SK-N-SH (cell line): ENCODE measurements at regions not wholly inside any gene's neighbourhood (a gene's known extent, or its start where the extent isn't known, plus 50 kb on each side); places are given as distances from the start of the nearest gene placed in this dataset.

ENCODE experiments used
- CTCF ChIA-PET: fragments of 300-600, 350-600 bp; formaldehyde crosslinking; extraction: SDS; loops from one replicate; lab custom pipeline; 2021; lab: Yijun Ruan, JAX
- POLR2A ChIA-PET: fragments of 350-600 bp; sonication (Branson Sonifier 250); formaldehyde crosslinking; extraction: SDS; loops from one replicate; lab custom pipeline; 2020; ENCODE audit warnings: antibody characterized with exemption, inconsistent platforms; lab: Yijun Ruan, JAX
- DNase-seq: peaks from one replicate; pipeline ENCODE4 v3.0.0; 2012
- H2AFZ ChIP-seq: fragments of 200-600 bp; sonication (generic); 2 replicates; pipeline ENCODE4 v1.8.1; 2016; ENCODE audit warnings: antibody characterized with exemption, mild to moderate bottlenecking, low read depth
- H3F3A ChIP-seq: fragments of 200-600 bp; sonication (generic); replicated peaks from 2 replicates; pipeline ENCODE3; 2016; ENCODE audit warnings: antibody characterized with exemption, mild to moderate bottlenecking; ENCODE audit not compliant: insufficient read depth
- H3K27ac ChIP-seq, 2 experiments: fragments of 200-500 bp in 1 of 2; fragments of 200-600 bp in 1 of 2; sonication (Bioruptor generic) in 1 of 2; sonication (generic), shearing (Covaris generic) in 1 of 2; 2 replicates each; pipeline versions ENCODE4 v1.5.1 to v1.6.1; 2014 to 2016; ENCODE audit warnings: low read depth in 2 of 2, inconsistent platforms in 1 of 2, low read length in 1 of 2, mild to moderate bottlenecking in 1 of 2, mixed read lengths in 1 of 2
- H3K27me3 ChIP-seq: fragments of 200-600 bp; sonication (generic), shearing (Covaris generic); 2 replicates; pipeline ENCODE4 v1.6.1; 2016; ENCODE audit warnings: mixed run types; ENCODE audit not compliant: insufficient read depth
- H3K36me3 ChIP-seq, 2 experiments: fragments of 200-500 bp in 1 of 2; fragments of 200-600 bp in 1 of 2; sonication (Bioruptor generic) in 1 of 2; sonication (generic) in 1 of 2; replicated peaks in 1 of 2; 2 replicates each; pipeline versions ENCODE3 to v1.5.1; 2014 to 2016; ENCODE audit warnings: low read length in 1 of 2, mild to moderate bottlenecking in 1 of 2; ENCODE audit not compliant: insufficient read depth in 2 of 2, control insufficient read depth in 1 of 2
- H3K4me1 ChIP-seq, 2 experiments: fragments of 200-500 bp in 1 of 2; fragments of 200-600 bp in 1 of 2; sonication (Bioruptor generic) in 1 of 2; sonication (generic), shearing (Covaris generic) in 1 of 2; 2 replicates each; pipeline versions ENCODE4 v1.5.1 to v1.6.1; 2014 to 2016; ENCODE audit warnings: low read depth in 1 of 2, low read length in 1 of 2, mixed run types in 1 of 2; ENCODE audit not compliant: insufficient read depth in 2 of 2, control insufficient read depth in 1 of 2
- H3K4me2 ChIP-seq: fragments of 200-600 bp; sonication (generic), shearing (Covaris generic); 2 replicates; pipeline ENCODE4 v1.6.1; 2017; ENCODE audit warnings: mixed run types
- H3K4me3 ChIP-seq, 2 experiments: fragments of 200-500 bp in 1 of 2; fragments of 200-600 bp in 1 of 2; sonication (Bioruptor generic) in 1 of 2; sonication (generic), shearing (Covaris generic) in 1 of 2; 2 replicates each; pipeline versions ENCODE4 v1.5.1 to v1.8.1; 2014 to 2016; ENCODE audit warnings: low read depth in 2 of 2, inconsistent platforms in 1 of 2, low read length in 1 of 2, mild to moderate bottlenecking in 1 of 2, mixed read lengths in 1 of 2, moderate library complexity in 1 of 2
- H3K79me2 ChIP-seq: fragments of 200-600 bp; sonication (generic); 2 replicates; pipeline ENCODE4 v1.8.1; 2017; ENCODE audit warnings: mild to moderate bottlenecking; ENCODE audit not compliant: insufficient read depth
- H3K9ac ChIP-seq: fragments of 200-600 bp; sonication (generic); 2 replicates; pipeline ENCODE4 v1.6.1; 2017; ENCODE audit warnings: mixed run types
- H3K9me2 ChIP-seq: fragments of 200-600 bp; sonication (generic); 2 replicates; pipeline ENCODE4 v1.6.1; 2017; ENCODE audit warnings: mixed run types
- H3K9me3 ChIP-seq: fragments of 200-600 bp; sonication (generic); 2 replicates; pipeline ENCODE4 v1.6.1; 2017; ENCODE audit warnings: mixed run types, mild to moderate bottlenecking, moderate library complexity
- H4K20me1 ChIP-seq: fragments of 200-600 bp; sonication (generic); 2 replicates; pipeline ENCODE4 v1.6.1; 2017; ENCODE audit warnings: mild to moderate bottlenecking, mixed run types; ENCODE audit not compliant: insufficient read depth
- CHD2 ChIP-seq: fragments of 150-350 bp; IDR thresholded peaks from 2 replicates; pipeline ENCODE4 v1.6.1; 2018; ENCODE audit warnings: low read length; ENCODE audit not compliant: partially characterized antibody
- ELF1 ChIP-seq: IDR thresholded peaks from 2 replicates; pipeline ENCODE4 v1.4.0; 2012
- EP300 ChIP-seq, 2 experiments: IDR thresholded peaks; 2 replicates each; pipeline versions ENCODE4 v1.4.0 to v1.6.1; 2012; ENCODE audit warnings: borderline replicate concordance in 1 of 2, low read depth in 1 of 2, low read length in 1 of 2
- EZH2phosphoT487 ChIP-seq: fragments of 200-600 bp; sonication (generic); IDR thresholded peaks from 2 replicates; pipeline ENCODE4 v1.6.1; 2017; ENCODE audit warnings: low read depth, mixed run types, mild to moderate bottlenecking, antibody characterized with exemption, moderate library complexity, borderline replicate concordance
- FOSL2 ChIP-seq: IDR thresholded peaks from 2 replicates; pipeline ENCODE4 v1.4.0; 2012; ENCODE audit warnings: low read depth, mild to moderate bottlenecking, moderate library complexity, borderline replicate concordance
- FOXM1 ChIP-seq: IDR thresholded peaks from 2 replicates; pipeline ENCODE4 v1.4.0; 2012; ENCODE audit warnings: low read depth, mild to moderate bottlenecking
- GATA2 ChIP-seq: sonication (generic); formaldehyde crosslinking; IDR thresholded peaks from 2 replicates; pipeline ENCODE4 v1.5.0; 2020; ENCODE audit warnings: mild to moderate bottlenecking, missing genetic modification reagents
- JUND ChIP-seq: IDR thresholded peaks from 2 replicates; pipeline ENCODE4 v1.4.0; 2012
- MEF2A ChIP-seq: IDR thresholded peaks from 2 replicates; pipeline ENCODE4 v1.4.0; 2012; ENCODE audit warnings: low read depth, borderline replicate concordance
- NFIC ChIP-seq: IDR thresholded peaks from 2 replicates; pipeline ENCODE4 v1.4.0; 2012; ENCODE audit warnings: borderline replicate concordance
- NRF1 ChIP-seq: IDR thresholded peaks from 2 replicates; pipeline ENCODE4 v1.6.1; 2012; ENCODE audit warnings: low read depth, mild to moderate bottlenecking, low read length
- POLR2AphosphoS5 ChIP-seq: IDR thresholded peaks from 2 replicates; pipeline ENCODE4 v1.6.1; 2012; ENCODE audit warnings: low read depth, low read length
- RCOR1 ChIP-seq: fragments of 150-350 bp; IDR thresholded peaks from 2 replicates; pipeline ENCODE4 v1.6.1; 2017; ENCODE audit warnings: antibody characterized with exemption, low read length
- RFX5 ChIP-seq: IDR thresholded peaks from 2 replicates; pipeline ENCODE4 v1.6.1; 2012; ENCODE audit warnings: mild to moderate bottlenecking, improper control_type of control experiment, low read length
- TAF1 ChIP-seq: IDR thresholded peaks from 2 replicates; pipeline ENCODE4 v1.6.1; 2012; ENCODE audit warnings: low read depth, mild to moderate bottlenecking, low read length, moderate library complexity, borderline replicate concordance
- TCF12 ChIP-seq: IDR thresholded peaks from 2 replicates; pipeline ENCODE4 v1.4.0; 2012
- YY1 ChIP-seq: IDR thresholded peaks from 2 replicates; pipeline ENCODE4 v1.4.0; 2012; ENCODE audit warnings: low read depth, mild to moderate bottlenecking
- WGBS: methylation state at CpG from one replicate; pipeline ENCODE4 v1.1.6; 2017; ENCODE audit warnings: low lambda C conversion rate; 5-methylcytosine and 5-hydroxymethylcytosine counted together
- TF ChIP-seq, protein P1 (sequence below): fragments of 150-350 bp; IDR thresholded peaks from 2 replicates; pipeline ENCODE4 v1.6.1; 2016; ENCODE audit warnings: mild to moderate bottlenecking, low read depth, low read length
- TF ChIP-seq, protein P2 (sequence below): IDR thresholded peaks from 2 replicates; pipeline ENCODE4; 2012
- TF ChIP-seq, protein P3 (sequence below): IDR thresholded peaks from 2 replicates; pipeline ENCODE4 v1.6.1; 2012; ENCODE audit warnings: mild to moderate bottlenecking, low read depth, low read length, moderate library complexity
- TF ChIP-seq, protein P4 (sequence below): fragments of 200-600 bp; sonication (generic); IDR thresholded peaks from 2 replicates; pipeline ENCODE4 v1.6.1; 2017; ENCODE audit warnings: antibody characterized with exemption, mild to moderate bottlenecking, moderate library complexity

DNA sequence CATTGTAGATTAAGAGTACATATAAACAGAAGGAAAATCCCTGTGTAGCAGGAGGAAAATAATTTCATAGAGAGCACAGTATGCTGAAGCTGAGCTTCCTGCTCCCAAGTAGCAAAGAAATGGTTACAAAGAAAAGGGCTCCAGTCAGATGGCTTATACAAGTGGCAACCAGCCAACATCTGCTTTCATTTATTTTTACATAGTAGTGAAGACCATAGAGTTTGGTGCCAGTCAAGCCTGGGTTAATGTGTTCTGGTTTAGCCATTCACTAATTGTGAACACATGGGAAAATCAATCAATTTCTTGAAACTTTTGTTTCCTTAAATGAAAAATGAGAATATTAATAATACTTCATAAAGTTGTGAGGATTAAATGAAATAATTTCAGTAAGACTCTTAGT, 111.3 kb upstream of the ELOVL6 start:
- H3K4me1 ChIP-seq: peaks cover 0 to 5% of the 10 kb centered on the region in 2 experiments; a peak in 3 of 4 replicates
- H3K9me2 ChIP-seq: no peaks in the 10 kb centered on the region
- H3K79me2 ChIP-seq: no peaks in the 10 kb centered on the region
- no peaks in the 10 kb centered on the region for H3K27me3 ChIP-seq
- no peaks in the 10 kb centered on the region for H4K20me1 ChIP-seq
- H3K27ac ChIP-seq: no peak overlapping the region
- ChIA-PET CTCF (no interaction called here), POLR2A (interaction anchor here (0.6 kb wide), 1 partner anchor 58 kb away, joined by 4 read pairs; no protein-coding TSS in a partner anchor)
- DNase-seq: peak; percentile 62
- no peak overlapping the region for H3K9ac ChIP-seq
- no peak overlapping the region for H3K4me3 ChIP-seq
- H3K4me2 ChIP-seq: no peak overlapping the region
- H2AFZ ChIP-seq: no peak overlapping the region
- H3K9me3 ChIP-seq: no peaks in the 10 kb centered on the region
- TF ChIP-seq NFIC (peak; percentile 33; the same call in 1 of the 2 replicates), EZH2phosphoT487 (no peak), FOSL2 (no peak), RCOR1 (peak; percentile 75), TCF12 (peak; percentile 84), FOXM1 (no peak), CHD2 (peak; percentile 73), NRF1 (no peak), YY1 (no peak), EP300 (IDR thresholded peaks at IDR 0.05; ENCODE audit: borderline replicate concordance in 1 of 2, low read depth in 1 of 2, low read length in 1 of 2) (peak in 1 of 2 experiments; percentile 77; a peak in 1 of 4 replicates)
- TF ChIP-seq, protein P1, sequence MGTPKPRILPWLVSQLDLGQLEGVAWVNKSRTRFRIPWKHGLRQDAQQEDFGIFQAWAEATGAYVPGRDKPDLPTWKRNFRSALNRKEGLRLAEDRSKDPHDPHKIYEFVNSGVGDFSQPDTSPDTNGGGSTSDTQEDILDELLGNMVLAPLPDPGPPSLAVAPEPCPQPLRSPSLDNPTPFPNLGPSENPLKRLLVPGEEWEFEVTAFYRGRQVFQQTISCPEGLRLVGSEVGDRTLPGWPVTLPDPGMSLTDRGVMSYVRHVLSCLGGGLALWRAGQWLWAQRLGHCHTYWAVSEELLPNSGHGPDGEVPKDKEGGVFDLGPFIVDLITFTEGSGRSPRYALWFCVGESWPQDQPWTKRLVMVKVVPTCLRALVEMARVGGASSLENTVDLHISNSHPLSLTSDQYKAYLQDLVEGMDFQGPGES: no peak
- TF ChIP-seq, protein P2, sequence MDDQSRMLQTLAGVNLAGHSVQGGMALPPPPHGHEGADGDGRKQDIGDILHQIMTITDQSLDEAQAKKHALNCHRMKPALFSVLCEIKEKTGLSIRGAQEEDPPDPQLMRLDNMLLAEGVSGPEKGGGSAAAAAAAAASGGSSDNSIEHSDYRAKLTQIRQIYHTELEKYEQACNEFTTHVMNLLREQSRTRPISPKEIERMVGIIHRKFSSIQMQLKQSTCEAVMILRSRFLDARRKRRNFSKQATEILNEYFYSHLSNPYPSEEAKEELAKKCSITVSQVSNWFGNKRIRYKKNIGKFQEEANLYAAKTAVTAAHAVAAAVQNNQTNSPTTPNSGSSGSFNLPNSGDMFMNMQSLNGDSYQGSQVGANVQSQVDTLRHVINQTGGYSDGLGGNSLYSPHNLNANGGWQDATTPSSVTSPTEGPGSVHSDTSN: peak; percentile 13; the same call in 1 of the 2 replicates
- H3F3A ChIP-seq: no peaks in the 10 kb centered on the region
- no peaks in the 10 kb centered on the region for H3K36me3 ChIP-seq

DNA sequence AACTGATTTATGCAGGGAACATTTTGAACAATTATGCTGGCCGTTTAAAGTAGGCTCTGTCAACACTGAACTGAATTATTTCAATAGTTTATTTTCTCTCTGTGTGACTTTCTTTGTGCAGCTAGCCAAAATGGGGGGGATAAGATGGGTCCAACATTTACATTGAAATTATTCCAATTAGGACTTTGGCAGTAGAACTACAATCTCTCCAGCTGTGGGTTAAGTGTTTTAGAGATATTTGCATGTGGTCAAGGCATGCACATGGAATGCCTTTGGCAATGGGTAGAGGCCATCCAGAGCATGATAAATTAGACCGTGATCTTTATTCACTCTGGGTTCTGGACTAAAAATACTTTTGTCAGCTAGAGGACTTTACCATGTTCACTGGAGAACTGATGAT, 107.9 kb upstream of the ELOVL6 start:
- H3K9me2 ChIP-seq: no peaks in the 10 kb centered on the region
- peak; percentile 33 for DNase-seq
- no peaks in the 10 kb centered on the region for H3K36me3 ChIP-seq
- H3F3A ChIP-seq: no peaks in the 10 kb centered on the region
- H4K20me1 ChIP-seq: no peaks in the 10 kb centered on the region
- no peaks in the 10 kb centered on the region for H3K9me3 ChIP-seq
- no peak overlapping the region for H2AFZ ChIP-seq
- H3K4me2 ChIP-seq: no peak overlapping the region
- H3K9ac ChIP-seq: no peak overlapping the region
- no peaks in the 10 kb centered on the region for H3K79me2 ChIP-seq
- POLR2A ChIA-PET: no interaction called here
- H3K27ac ChIP-seq: no peak overlapping the region
- no peaks in the 10 kb centered on the region for H3K27me3 ChIP-seq
- WGBS: 16% methylated on average over 2 of the region's 2 CpGs
- no peak overlapping the region for H3K4me3 ChIP-seq
- CTCF ChIA-PET: interaction anchor here (1.3 to 2.2 kb wide), 5 partner anchors 10 to 307 kb away, joined by 3 to 10 read pairs (median 4); no protein-coding TSS in a partner anchor
- H3K4me1 ChIP-seq: peaks cover 0 to 5% of the 10 kb centered on the region in 2 experiments; a peak in 3 of 4 replicates
- TF ChIP-seq, protein P2: no peak
- TF ChIP-seq POLR2AphosphoS5: no peak
- no peak for TF ChIP-seq RFX5
- TF ChIP-seq, protein P3, sequence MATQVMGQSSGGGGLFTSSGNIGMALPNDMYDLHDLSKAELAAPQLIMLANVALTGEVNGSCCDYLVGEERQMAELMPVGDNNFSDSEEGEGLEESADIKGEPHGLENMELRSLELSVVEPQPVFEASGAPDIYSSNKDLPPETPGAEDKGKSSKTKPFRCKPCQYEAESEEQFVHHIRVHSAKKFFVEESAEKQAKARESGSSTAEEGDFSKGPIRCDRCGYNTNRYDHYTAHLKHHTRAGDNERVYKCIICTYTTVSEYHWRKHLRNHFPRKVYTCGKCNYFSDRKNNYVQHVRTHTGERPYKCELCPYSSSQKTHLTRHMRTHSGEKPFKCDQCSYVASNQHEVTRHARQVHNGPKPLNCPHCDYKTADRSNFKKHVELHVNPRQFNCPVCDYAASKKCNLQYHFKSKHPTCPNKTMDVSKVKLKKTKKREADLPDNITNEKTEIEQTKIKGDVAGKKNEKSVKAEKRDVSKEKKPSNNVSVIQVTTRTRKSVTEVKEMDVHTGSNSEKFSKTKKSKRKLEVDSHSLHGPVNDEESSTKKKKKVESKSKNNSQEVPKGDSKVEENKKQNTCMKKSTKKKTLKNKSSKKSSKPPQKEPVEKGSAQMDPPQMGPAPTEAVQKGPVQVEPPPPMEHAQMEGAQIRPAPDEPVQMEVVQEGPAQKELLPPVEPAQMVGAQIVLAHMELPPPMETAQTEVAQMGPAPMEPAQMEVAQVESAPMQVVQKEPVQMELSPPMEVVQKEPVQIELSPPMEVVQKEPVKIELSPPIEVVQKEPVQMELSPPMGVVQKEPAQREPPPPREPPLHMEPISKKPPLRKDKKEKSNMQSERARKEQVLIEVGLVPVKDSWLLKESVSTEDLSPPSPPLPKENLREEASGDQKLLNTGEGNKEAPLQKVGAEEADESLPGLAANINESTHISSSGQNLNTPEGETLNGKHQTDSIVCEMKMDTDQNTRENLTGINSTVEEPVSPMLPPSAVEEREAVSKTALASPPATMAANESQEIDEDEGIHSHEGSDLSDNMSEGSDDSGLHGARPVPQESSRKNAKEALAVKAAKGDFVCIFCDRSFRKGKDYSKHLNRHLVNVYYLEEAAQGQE: no peak
- no peak for TF ChIP-seq NRF1
- TF ChIP-seq, protein P4, sequence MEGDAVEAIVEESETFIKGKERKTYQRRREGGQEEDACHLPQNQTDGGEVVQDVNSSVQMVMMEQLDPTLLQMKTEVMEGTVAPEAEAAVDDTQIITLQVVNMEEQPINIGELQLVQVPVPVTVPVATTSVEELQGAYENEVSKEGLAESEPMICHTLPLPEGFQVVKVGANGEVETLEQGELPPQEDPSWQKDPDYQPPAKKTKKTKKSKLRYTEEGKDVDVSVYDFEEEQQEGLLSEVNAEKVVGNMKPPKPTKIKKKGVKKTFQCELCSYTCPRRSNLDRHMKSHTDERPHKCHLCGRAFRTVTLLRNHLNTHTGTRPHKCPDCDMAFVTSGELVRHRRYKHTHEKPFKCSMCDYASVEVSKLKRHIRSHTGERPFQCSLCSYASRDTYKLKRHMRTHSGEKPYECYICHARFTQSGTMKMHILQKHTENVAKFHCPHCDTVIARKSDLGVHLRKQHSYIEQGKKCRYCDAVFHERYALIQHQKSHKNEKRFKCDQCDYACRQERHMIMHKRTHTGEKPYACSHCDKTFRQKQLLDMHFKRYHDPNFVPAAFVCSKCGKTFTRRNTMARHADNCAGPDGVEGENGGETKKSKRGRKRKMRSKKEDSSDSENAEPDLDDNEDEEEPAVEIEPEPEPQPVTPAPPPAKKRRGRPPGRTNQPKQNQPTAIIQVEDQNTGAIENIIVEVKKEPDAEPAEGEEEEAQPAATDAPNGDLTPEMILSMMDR: no peak
- no peak for TF ChIP-seq ELF1
- TF ChIP-seq EP300 (IDR thresholded peaks at IDR 0.05; ENCODE audit: borderline replicate concordance in 1 of 2, low read depth in 1 of 2, low read length in 1 of 2): peak in 1 of 2 experiments; percentile 87; a peak in 2 of 4 replicates
- TF ChIP-seq MEF2A: no peak
- TF ChIP-seq GATA2 (CRISPR knock-in tag): peak; percentile 59
- TF ChIP-seq JUND: no peak
- no peak for TF ChIP-seq TAF1
